ENCODE measurements at regions not wholly inside any gene's neighbourhood (a gene's known extent, or its start where the extent isn't known, plus 50 kb on each side); places are given as distances from the start of the nearest gene placed in this dataset.

DNA sequence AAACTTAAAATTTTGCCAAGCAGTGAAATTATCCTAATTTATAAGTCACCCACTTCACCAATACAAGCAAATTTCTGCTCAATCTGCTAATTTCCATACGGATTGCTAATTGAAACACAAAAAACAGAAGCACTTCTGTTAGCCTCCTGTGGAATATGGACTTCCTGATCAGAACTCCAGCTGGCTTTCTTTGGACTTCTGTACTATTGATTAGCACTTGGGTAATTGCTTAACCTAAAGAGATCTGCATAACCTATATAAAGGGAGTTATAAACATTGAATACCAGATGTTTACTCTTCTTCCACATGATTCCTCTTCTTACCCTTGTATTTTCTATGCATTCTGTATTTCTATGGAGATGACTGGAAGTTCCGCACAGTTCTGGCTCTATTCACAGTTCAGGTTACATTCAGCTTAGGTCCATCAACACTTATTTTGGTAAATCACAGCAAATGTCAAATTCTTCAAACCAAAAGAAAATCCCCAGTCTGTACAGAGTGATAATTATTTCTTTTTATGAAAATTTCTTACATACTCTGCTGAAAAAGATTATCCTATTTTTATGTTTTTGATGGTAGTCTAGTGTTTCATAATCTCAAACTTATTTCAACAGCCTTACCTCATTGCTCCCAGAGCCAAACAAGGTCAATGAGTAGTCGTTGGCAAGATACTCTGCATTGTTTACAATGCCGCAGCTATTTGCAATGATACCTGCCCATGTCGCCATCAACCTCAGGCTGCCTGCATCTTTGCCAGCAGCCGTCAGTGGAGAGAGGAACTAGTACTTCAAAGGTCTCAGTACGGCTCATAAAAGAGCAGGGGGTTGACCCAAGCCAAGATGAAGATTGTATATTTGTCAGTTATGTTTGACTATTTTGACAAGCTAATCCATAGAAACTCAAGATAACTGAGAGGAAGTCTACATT lies 225.6 kb downstream of the AHR start:
- no peak for DNase-seq

DNA sequence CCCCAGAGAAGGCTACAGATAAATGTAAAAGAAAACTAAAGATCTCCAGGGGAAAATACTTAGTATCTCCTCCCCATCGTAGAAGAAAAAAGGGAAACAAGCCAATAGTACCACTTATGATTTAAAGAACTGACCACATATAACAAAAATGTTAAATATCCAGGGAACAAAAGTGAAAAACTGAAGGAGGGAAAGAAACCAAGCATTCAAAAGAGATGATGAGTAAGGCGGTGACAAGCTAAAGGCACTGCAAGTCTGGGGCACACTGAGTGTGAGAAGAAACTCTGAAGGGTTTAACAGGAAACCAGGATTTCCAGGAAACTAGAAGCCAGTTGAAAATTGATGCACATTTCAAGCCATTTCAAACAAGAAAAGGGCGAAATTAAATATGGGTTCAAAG lies 226.3 kb downstream of the AHR start:
- DNase-seq: no peak

DNA sequence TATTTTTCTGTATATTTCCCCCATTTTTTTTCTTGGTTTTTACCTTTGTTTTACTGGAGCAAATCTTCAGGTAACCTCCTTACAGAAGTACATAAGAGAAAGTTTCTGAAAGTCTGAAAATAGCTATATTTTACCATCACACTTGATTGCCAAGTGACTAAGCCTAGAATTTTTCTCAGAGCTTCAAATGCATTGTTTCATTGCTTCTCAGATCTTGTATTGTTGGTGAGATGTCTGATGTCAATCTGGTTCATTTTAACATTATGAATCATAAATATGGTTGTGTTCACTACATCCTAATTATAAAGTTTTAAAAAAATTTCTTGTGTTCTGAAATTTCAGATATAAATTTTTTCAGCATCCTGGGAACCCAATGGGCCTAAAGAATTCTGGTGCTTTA lies 228.2 kb downstream of the AHR start:
- no peak for DNase-seq

DNA sequence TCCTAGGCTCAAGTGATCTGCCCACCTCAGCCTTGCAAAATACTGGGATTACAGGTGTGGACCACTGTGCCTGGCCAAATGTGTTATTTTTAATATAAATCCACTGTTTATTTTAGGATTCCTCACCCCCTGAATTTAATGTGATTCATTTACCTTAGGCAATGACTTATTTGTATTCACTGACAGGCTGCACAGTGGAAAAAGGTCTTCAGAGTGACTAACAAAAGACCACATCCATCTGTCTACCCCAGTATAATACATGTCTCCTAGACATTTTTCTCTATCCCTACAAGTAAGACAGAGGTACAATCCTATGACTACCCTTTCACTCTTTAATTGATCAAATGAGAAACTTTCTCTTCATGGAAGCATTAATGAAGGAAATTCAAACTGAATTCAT lies 230.2 kb downstream of the AHR start:
- no peak for DNase-seq

DNA sequence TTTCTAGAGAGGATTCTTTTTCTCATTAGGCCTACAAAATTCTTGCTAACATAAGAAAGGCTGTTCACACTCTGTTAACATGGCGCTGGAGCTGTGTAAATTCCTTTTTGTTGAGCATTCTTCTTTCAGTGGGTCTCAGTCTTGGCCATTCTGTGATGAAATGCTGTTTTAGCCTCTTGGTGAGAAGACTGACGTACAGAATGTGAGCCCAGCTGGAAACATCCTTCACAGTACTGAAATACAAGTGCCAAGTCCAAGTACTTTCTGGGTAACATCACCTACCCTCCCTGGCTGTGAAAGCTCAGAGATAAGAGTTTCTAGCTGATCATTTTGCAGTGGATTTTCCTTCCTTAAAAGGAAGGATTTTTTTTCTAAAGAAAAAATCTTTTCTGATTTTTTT lies 231.8 kb downstream of the AHR start:
- no peak for DNase-seq

DNA sequence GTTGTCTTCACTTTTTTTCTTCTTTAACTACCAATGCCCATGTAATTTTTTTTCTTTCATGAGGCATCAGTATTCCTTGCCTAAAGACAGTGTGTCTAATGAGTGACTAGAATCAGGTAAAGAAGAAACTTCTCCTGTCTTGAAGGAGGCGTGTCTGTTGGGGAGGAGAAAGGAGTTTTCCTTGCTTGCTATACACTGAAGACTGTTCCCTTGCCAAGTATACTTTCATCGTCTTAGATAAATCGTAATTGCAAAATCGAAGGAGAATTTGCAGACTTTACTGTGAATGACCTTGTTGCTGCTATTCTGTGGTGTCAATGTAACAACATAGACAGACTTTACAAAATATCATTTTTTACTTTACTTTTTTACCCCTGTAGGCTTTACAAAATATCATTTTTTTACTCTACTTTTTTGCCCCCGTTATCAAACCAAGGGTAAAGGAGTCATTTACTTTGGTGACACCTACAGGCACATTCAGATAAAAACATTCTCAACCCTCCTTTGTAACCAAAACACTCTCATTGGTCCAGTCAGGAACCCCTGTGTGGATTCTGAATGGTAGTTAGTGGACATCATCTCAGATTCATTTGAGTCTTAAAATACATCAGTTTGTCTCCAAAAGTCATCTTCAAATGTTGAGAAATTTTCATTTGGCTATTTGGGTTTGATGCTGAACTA lies 232.4 kb downstream of the AHR start:
- DNase-seq: peak; percentile 3 to 23

DNA sequence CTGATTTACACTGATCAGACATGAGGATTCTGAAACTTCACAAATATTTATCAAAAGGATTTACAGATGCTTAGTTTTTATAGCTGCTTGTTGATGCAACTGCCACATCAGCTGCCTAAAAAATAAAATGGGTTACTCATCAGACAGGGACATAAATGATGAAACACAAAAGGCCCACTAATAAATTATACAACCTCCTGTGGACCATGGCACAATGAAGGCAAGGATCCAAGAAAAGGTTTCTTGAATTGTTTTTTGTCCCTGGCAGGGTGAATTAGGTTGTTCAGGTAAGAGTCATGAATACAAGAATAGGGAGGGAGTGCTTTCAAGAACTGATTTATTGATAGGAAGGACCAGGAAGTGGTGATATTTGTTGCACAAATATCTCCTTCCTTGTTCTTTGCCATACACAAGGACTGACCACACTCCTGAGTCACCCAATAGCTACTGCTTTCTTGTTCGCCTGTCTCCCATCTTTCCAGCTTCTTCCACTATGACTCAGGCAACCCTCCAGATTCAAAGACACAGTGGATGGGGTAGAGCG lies 234.5 kb downstream of the AHR start:
- no peak for DNase-seq

DNA sequence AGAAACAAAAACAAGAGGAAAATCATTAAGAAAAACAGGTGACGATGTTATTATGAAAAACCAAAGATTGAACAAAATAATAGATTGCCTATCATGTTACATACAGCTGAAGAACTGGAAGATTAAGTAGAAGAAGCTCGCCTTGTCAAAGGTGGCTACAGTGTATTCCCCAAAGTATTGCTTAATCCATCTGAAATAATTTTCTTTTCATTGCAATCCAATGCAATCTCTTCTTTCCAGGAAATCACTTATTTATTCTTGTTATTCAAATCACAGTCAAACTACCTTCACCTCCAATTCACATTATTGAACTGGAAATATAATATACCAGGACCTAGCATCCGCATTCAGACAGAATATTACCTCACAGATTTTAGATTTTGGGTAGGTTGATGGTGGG lies 235.9 kb downstream of the AHR start:
- no peak for DNase-seq

DNA sequence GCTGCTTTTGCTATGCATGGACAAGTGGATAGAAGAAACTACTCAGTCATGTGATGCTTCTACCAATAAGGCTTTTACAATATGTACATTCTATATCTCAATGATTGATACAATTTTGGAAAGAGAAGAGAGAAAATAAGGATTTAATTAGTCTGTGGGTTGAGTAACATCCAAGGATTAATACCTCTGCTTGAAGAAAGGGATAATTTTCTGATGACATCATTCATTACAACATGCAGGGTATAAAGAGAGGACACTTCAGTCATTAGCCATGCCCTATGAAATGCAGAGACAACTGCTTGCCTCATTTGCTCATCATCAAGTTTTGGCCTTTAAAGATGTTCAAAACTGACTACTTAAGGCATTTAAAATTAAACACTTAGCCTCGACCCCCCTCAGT lies 237.3 kb downstream of the AHR start:
- DNase-seq: no peak

DNA sequence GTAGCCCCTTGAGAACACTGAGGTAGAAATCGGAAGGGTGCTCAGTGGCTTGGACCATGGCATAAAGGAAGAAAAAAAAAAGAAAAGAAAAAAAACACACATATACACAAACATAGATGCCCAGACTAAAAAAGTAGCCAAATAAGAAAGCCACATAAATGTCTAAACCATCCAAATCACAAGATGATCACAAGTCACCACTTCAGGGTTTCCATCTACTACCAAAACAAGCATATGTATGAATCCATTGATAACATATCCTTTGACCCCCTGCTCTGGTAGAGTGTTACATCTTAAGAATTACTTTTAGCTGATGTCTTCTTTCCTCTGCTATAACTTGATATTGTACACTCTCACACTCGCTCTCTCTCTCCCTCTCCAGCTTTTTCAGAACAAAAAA lies 245.9 kb downstream of the AHR start:
- DNase-seq: no peak

DNA sequence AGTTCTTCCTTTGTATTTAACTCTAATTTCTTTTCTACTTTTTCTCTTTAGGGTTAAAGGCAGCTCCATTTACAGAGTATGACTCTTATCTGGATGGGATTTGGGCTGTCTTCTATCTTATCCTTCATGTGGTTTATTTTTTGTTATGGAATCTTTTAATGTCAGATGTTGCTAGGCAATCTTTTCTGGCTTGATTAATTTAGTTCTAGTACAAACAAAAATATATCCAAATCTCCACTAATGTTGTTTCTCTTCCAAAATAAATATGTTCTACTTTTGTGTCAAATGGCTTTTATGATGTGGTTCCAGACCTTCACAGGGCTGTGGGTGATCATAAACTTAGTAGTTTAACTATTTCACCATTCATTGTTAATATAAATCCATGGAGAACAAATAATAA lies 246.9 kb downstream of the AHR start:
- no peak for DNase-seq

DNA sequence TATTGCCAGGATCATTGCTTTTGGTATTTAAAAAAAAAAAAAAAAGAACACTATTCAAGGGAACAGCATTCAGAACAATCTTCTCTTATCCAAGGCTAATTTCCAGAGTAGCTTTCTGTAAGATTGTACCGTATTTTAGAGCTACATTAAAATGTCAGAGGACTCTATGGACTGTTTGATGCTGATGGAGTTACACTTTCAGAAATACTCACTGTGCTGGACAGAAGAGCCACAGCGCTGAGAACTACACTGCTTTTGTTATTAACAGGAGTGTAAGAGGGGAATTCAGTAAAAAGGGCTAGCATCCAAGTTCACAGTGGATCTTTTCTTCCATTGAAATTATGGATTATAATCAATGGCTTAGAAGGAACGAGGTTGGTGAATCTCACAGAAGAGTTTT lies 247.7 kb downstream of the AHR start:
- DNase-seq: no peak

DNA sequence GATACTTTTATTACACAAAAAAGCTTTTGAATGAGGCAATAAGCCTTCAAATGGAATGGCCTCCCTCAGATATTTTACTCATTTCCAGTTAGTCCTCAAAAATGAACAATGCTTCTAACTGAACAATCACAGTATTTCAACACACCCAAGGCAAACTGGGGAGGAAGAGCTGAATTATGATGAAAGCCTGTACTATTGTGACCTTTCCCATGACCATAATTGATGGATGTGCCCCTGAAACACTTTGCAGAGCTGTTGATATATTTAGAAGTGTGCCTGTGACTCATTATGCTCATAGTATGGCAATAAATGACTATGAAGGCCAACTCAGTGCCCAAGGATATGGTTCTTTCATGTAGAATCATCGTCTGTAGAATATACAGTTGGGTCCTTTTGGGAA lies 248.1 kb downstream of the AHR start:
- DNase-seq: no peak

DNA sequence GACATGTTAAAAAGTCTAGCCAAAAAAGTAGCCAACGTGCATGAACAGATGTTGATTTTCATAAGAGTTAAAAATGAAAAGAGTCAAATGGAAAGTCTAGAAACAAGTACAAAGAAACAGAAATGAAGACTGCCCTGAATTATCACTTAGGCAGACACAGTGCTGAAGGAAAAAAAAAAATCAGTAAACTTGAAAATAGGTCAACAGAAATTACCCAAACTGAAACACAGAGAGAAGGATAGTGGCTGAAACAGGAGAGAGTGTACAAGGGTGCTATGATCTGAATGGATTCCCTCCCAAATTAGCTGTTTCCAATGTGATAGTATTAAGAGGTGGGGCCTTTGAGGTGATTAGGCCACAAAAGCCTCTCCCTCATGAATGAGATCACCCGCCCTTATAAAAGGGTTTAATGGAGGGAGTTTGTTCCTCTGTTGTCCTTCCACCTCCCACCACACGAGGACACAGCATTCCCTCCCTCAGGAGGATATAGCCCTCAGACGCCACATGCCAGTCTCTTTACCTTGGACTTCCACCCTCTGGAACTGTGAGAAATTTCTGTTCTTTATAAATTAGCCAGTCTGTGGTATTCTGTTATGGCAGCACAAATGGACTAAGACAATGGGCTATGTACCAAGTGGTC lies 249.7 kb downstream of the AHR start:
- no peak for DNase-seq

DNA sequence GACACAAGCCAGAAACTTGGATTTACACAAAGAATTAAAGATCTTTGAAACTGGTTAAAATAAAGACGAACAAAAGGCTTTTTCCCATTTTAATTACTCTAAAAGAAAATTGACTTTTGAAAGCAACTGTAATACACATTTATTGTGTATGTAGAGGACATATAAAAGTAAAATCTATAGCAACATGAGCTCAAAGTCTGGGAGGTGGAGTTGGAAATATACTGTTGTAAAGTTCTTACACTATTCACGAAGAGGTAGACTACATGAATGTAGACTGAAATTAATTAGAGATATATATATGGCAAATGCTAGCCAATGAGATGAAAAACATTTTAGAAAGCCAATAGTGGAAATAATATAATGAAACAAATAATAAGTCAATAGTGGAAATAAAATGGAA lies 251.0 kb downstream of the AHR start:
- no peak for DNase-seq

DNA sequence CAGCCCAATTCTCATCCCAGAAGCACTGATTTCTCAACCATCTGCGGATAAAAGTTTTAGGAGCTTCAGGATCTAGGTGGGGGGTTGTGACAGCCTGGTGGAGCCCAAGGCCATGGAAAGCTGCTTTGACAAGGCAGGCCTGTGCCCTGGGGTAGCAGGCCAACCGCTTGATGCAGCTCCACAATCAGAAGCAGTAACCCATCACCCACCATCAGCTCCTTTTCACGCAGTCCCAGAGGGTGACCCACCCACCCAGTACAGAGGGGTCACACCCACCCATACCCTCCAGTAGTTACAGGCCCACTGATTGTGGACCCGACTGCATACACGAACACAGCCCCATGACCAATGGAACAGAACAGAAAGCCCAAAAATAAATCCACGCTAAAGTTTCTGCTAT lies 253.9 kb downstream of the AHR start:
- no peak for DNase-seq

DNA sequence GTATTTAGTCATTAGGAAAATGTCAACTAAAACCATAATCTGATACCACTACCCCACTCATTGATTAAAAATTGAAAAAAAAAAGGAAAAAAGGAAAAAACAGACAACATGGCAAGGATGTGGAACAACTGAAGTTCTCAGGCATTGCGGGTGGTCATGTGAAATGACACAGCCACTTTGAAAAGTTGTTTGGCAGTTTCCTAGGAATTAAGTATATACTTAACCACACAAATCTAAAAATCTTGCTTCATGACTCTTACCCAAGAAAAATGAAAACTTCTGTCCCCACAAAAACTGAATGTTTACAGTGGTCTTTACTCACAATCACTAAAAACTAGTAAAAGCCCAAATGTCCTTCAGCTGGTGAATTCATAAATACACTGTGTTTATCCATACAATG lies 254.5 kb downstream of the AHR start:
- DNase-seq: no peak

DNA sequence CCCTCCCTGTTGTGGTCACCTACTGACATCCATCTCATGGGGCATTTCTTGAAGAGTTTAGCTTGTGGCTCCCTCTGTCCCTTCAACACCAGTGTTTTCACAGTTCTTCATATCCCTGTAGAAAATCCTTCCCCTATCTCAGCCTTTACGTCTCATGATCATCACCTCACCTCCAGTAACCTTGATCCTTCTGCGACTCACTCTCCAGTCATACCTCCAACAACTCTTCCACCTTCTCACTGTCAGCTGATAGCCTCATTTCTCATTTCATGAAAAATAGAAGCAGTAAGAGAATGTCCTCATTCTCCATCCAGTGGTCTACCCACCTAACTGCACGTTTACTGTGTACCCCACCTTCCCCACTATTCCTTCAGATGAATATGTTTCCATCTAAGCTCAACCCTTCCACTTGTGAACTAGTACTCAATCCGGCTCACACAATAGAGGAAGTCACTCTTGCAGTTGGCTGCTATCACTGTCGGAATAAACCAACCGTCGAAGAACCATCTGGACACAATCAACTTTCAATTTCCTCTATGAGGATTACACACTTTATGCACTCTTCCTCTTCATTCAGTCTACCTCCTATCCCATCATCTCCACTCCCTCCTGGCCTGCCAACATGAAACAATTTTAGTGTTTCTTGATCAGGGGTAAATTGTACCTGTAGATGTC lies 256.0 kb downstream of the AHR start:
- no peak for DNase-seq

DNA sequence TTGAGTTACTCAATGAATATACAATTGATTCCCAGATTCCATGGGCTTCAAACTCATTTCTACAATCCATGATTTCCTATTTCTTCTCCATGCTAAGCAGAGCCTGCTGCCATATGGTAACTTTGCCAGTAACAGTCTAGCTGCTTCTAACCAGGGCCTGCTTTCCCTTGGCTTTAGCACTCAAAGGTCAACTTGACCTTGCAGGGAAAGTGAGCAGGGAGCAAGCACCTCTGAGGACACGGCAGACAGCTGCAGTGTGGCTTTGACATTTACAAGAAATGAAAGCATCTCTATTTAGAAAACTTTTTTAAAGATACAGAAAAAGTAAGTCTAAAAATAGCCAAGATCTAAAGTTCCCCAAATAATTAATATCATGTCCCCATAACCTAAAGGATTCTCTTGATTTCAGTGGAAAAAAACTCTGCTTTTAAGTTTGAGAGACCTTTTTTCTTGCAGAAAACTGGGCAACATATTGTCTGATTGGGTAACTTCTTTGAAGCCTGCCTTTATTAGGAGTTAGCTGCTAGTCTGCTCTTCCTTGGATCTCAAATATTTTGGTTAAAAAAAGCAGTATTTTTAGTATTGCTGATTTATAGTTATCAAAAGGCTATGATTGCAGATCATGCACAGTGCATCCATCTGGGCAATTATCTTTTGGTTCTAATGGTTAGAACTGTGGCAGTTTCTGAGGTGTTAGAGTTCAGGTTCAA lies 257.9 kb downstream of the AHR start:
- no peak for DNase-seq

DNA sequence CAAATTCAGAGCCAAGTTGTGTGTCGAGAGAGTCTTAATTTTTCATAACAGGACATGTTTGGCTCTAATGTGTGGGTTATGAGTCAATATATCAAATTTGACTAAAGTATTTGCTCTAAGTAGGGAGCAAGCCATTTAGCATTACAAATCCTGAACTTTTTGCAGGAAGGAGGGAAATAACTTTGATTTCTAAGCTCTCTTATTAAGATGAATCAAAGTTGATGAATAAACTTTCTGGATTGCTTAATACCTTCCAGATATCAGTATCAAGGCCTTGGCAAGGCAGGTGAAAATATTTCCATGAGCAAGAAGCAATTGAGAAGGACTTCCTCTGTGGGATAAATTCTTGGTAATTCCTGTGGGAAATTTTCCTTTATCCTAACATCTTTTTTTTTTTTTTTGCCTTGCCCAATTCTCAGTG lies 258.8 kb downstream of the AHR start:
- no peak for DNase-seq

DNA sequence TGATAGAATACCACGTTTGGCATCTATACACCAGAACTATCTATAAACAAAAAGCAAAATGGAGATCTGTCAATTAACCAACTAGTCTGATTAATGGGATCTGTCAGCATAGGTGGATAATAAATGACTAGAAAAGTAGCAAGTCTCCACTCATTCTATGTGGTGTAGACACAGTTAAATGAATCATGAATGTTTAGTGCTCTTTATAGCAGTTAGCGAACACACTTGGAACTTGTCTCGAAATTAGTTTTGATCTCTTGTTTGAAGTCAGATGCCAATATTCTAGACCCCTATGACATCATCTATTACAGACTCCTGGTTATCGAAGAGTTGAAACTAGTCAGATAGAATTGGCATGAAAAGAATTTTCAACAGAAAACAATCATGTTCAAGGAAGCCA lies 259.7 kb downstream of the AHR start:
- DNase-seq: no peak

DNA sequence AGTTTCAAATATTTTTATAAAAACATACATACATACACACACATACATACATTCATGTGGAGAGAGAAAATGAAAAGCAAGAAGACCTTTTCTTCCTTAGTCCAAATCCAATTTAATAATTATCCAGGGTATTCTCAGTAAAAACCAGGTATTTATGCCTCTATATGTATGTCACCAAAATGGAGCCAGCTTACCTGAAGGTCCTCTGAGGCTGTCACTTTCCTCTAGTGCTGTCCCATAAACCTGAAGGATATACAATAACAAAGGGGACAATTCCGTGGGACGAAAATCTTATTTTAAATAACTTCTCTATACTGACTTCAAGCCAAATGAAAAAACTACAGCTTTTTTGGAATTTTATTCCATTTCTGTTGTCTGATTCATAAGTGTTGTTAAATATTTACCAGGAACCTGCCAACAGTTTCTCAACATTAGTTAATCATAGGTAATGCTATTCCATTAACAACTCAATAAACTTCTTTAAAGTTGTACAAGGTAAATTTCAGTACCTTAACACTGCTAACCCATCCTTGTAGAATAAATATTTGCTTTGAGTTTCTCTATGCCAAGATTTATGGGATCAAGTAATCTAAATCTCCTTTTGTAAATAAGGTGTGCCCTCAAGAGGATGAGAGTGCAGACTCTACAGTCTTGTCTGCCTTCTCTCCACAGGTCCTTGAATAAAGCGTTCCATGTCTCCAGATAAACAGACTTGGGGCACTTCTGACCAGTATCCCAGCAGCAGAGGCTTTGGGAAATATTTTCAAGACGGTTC lies 260.3 kb downstream of the AHR start:
- no peak for DNase-seq
